Esophagus squamous epithelium (tissue), 4 donors: ENCODE measurements at regions not wholly inside any gene's neighbourhood (a gene's known extent, or its start where the extent isn't known, plus 50 kb on each side); places are given as distances from the start of the nearest gene placed in this dataset.

Experiments used
- POLR2A ChIP-seq, 4 donors: fragments of 450-650 bp; IDR thresholded peaks; one replicate each; pipeline ENCODE4 v1.6.1; 2017; ENCODE audit warnings: antibody characterized with exemption in 4 of 4, mild to moderate bottlenecking in 4 of 4, moderate library complexity in 3 of 4
- TF ChIP-seq, protein P1 (sequence below), 6 experiments: fragments of 450-650 bp in 4 of 6; fragments of 200-600 bp in 2 of 6; sonication (generic) in 2 of 6; IDR thresholded peaks; one replicate each; pipeline ENCODE4 v1.5.1; 2016 to 2019; ENCODE audit warnings: antibody characterized with exemption in 6 of 6, mild to moderate bottlenecking in 4 of 6, moderate library complexity in 4 of 6

- TF ChIP-seq, protein P1, sequence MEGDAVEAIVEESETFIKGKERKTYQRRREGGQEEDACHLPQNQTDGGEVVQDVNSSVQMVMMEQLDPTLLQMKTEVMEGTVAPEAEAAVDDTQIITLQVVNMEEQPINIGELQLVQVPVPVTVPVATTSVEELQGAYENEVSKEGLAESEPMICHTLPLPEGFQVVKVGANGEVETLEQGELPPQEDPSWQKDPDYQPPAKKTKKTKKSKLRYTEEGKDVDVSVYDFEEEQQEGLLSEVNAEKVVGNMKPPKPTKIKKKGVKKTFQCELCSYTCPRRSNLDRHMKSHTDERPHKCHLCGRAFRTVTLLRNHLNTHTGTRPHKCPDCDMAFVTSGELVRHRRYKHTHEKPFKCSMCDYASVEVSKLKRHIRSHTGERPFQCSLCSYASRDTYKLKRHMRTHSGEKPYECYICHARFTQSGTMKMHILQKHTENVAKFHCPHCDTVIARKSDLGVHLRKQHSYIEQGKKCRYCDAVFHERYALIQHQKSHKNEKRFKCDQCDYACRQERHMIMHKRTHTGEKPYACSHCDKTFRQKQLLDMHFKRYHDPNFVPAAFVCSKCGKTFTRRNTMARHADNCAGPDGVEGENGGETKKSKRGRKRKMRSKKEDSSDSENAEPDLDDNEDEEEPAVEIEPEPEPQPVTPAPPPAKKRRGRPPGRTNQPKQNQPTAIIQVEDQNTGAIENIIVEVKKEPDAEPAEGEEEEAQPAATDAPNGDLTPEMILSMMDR (IDR thresholded peaks at IDR 0.05) = no peak
- TF ChIP-seq POLR2A (IDR thresholded peaks at IDR 0.05) = no peak
Observed at GRCh38 chr1:60886793-60887331, 195.5 kb upstream of the NFIA start.
